CD4-positive, alpha-beta T cell treated with Interferon alpha-2 for 1 hour (primary cell): ENCODE measurements at regions not wholly inside any gene's neighbourhood (a gene's known extent, or its start where the extent isn't known, plus 50 kb on each side); places are given as distances from the start of the nearest gene placed in this dataset.

Experiments
- DNase-seq, 2 donors: peaks; one replicate each; pipeline ENCODE4 v3.0.0-alpha.2; 2020 to 2022

DNA sequence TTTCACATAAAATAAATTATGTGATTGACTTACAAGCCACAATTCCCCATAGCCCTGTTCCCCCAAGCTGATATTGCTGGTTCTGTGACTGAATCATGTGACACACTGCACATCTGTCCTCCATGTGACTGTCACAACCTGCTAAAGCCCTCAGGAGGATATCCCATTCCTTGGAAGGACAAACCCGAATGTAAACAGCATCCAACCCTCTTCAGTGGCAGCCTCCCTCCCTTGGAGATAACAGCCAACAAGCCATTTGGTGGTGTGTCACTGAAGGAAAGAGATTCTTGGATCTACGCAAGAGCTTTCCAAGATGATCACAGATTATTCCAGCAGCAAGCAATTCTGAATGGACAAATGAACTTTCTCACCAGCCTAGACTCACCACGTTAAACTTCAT lies 153.9 kb upstream of the TIAM1 start:
- no peak for DNase-seq

DNA sequence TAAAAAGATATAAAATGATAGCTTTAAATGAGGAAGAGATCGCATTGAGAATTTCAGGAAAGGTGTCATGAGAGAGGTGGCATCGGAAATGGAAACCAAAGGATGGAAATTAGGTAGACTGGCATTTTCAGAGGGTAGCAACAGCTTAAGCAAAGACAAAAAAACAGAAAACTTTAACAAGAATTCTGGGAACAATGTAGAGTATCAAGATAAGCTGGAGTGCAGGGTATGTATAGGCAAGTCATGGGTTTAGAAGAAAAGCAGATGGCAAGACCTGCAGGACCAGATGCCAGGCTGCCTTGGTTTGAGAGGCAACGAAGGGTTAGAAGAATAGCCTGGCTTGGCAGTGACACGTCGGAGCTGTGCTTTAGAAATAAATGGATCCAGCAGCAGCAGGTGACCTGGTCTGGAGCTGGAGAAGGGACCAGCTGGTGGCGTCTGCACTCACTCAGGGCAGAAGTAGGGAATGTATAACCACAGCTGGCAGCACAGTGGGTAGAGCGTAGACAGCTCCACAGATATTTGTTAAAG lies 149.4 kb upstream of the TIAM1 start:
- DNase-seq, result no peak

GRCh38 chr21:31491617-31492016 lies 147.6 kb upstream of the TIAM1 start:
- no peak for DNase-seq

GRCh38 chr21:31490443-31490842 lies 146.4 kb upstream of the TIAM1 start:
- DNase-seq, result no peak

DNA sequence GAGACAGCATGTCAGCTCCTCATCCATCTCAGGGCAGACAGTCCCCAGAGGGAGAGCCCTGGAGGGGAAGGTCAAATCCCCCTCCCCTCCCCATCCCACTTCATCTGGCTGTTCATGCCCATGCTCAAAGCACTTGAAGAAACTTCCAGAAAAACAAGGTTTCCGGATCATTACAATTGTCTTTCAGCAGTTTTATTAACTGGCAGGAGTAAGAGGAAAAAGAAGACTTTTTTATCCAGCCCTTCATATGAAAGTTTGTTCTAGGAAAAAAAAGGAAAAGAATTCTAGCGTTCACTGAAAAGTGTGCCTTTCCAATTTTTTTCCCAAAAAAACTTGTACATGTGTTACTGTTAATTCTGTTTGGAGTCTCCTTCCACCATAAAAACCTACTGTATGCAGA lies 145.7 kb upstream of the TIAM1 start:
- no peak for DNase-seq

- DNase-seq, result no peak
These were observed 145.0 kb upstream of the TIAM1 start for GRCh38 chr21:31489014-31489413.

DNA sequence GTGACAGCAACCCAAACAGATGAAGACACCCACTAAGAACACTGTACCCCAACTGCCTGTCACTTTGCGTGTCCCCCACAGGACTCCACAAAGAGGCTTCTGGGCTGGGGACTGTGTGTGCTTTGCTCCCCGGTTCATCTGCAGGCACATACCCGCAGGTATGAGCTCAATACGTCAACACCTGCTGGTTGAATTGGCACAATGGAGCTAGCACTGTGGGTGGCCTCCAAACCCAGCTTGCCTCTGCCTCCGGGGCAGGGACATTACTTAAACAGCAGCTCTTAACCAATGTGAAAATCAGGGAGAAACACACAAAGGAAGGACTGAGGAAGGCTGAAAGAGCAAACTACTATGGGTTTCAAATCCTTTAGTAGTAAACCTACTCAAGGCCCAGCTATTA lies 140.2 kb upstream of the TIAM1 start:
- DNase-seq, result no peak

DNA sequence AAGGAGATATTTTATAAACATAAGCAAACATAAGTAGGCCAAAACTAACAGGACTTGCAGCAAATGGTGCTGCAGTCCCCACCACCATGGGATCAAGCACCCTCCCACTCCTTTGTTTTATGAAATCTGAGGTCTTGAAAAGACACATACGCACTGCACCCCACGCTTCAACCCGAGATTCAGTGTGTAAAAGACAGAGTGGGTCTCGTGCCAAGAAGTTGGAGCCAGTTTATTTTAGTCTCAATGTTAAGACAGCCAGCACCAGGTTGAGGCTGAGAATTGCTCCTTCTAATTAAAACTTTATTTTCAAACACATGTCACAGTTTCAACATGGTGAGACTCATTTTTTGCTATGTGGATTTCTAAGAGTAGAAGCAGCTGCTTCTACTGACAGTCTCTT lies 139.1 kb upstream of the TIAM1 start:
- no peak for DNase-seq

- DNase-seq, result no peak
These were observed 138.4 kb upstream of the TIAM1 start for GRCh38 chr21:31482460-31482859.

- DNase-seq, result no peak
These were observed 136.2 kb upstream of the TIAM1 start for GRCh38 chr21:31480228-31480627.

GRCh38 chr21:31479714-31480113 lies 135.7 kb upstream of the TIAM1 start:
- DNase-seq, result no peak

DNA sequence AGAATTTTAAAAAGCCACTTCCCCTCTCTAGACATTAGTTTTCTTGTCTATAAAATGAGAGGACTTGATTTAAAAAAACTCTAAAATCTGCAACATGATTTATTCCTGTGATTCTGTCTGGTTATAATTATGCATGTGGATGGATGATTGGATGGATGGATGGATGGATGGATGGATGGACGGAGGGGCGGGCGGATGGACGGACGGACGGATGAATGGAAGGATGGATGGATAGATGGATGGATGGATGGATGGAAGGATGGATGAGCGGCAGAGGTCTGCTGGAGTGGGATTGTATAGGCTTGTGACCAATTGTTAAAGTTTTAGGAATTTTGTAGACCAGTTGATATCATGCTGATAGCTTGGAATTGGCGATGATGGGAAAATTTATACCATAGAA lies 135.2 kb upstream of the TIAM1 start:
- no peak for DNase-seq

- no peak for DNase-seq
These were observed 132.4 kb upstream of the TIAM1 start for GRCh38 chr21:31476263-31477022.

DNA sequence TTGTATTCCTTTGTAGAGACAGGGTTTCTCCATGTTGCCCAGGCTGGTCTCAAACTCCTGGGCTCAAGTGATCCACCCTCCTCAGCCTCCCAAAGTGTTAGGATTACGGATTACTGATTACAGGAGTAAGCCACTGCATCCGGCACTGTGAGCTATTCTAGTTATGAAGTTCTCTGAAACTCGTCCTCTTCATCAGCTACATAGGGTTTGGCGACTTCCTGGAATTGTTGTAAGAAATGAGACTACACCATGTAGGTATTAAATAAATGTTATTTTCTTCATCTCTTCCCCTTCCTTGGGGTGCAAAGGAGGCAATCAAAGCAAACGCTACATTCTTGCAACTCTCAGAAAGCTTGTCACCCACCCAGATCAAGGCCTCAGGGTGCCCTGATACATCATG lies 131.2 kb upstream of the TIAM1 start:
- DNase-seq, result no peak

GRCh38 chr21:31473685-31474345 lies 129.8 kb upstream of the TIAM1 start:
- DNase-seq, result no peak

DNA sequence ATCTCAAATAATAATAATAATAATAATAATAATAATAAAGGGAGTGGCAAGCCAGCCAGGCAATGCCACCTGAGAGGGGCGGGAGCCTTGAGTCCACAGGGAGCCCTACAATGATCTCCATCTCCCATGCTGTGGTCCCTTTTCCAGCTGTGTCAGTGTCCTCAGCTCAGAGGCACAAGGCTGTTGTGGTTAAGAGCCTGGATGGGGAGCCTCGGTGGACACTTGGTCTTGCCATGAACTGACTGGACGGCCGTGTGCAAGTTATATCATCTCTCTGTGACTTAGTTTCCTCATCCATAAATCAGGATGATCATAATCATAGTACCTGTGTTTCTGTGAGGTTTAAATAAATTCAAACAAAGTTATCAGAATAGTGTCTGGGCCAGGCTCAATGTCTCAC lies 127.8 kb upstream of the TIAM1 start:
- no peak for DNase-seq

DNA sequence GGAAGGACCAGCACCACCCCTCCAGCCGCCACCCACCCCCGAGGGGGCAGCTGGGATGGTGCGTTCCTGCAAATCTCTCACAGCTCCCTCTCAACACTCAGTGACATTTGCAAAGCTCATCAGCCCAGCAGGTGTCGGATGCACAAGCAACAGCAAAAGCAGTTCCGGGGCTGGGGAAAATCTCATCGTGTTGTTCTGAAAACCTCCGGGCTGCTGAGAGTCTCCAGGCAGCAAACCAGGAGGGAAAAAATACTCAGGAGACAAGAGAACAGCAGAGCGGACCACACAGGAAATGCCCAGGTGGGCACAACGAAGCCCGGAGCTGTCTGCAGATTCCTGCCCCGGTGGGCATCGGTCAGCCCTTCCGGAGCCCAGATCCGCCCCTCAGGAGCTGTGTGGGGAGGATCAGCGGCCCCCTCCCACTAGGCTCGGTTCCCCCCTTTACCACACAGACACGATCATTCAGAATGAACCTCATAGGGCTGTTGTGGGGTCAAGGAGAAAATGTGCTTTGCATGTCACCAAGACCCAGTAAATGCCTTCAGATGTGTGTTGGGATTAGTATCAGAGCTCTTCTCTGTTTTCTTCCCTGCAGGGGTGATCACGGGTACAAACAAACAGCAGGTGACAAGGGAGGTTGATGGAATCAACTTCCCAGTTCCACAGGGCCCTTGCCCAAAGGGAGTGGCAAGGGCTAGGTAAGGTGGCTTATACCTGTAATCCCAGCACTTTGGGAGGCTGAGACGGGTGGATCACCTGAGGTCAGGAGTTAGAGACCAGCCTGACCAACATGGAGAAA lies 127.0 kb upstream of the TIAM1 start:
- no peak for DNase-seq

- peak in 1 of 2 donors; percentile 12 for DNase-seq
These were observed 116.9 kb upstream of the TIAM1 start for GRCh38 chr21:31460980-31461379.

DNA sequence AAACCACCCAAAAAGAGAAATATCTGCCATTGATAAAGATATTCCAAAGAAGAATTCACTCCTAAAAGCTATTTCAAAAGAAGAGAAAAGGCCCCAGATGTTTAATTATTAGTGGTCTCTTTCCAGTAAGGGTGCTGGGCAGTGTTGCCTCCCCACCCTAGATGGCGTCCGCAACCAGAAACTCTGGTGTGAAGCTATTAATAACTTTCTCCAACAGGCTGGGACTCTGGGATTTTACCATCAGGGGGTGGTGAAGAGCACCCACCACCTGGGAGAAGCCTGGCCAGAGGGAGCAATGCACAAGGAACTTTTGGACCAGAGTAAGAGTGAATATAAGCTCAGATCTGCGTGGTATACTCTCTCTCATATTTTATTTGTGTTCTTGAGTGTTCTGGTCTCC lies 115.4 kb upstream of the TIAM1 start:
- no peak for DNase-seq

DNA sequence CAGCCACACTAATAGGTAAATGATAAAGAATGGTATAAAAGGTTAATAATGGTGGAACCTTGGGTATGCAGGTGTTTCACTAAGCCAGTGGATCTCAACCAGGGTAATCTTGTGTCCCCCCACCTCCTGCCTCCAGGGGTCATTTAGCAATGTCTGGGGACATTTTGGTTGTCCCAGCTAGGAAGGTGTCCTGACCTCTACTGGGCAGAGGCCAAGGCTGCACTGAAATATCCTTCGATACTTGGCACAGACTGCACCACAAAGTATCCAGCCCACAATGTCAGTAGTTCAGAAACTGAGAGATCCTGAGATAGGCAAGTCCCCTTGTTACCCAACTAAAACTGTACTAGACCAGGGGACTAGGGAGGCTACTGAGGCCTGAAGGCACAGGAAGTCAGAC lies 113.6 kb upstream of the TIAM1 start:
- DNase-seq, result no peak

DNA sequence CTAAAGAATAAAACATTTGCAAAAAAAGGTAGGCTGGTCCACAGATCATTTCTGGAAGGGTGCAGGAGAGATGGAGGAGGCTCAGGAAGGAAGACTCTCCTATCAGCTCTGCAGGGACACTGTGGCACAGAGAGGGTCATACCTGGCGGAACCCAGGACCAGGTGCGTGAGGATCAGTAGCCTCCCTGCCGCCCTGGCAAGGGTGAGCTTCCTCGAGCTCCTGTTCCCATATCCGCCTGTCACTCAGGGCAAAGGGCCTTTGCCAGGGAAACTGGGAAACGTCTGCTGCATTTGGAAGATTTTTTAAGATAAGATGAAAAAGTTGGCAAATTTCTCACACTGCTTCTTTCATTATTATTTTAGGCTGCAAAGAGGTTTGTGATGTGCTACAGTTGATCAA lies 112.1 kb upstream of the TIAM1 start:
- DNase-seq, result no peak

DNA sequence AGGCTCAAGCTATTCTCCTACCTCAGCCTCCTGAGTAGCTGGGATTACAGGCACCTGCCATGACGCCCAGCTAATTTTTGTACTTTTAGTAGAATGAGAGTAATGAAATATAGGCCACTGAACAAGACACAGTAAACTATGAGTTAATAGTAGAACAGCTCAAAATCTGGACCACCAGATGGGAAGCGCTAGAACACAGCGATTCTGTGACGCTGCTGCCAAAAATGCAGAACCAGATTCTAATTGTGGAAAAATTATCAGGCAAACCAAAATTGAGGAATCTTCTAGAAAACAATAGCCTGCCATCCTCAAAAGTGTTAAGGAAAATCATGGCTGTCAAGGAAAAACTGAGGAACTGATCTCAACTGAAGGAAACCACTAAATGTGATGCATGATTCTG lies 111.4 kb upstream of the TIAM1 start:
- no peak for DNase-seq

- no peak for DNase-seq
These were observed 106.9 kb upstream of the TIAM1 start for GRCh38 chr21:31450980-31451379.
